Transverse colon (tissue), 4 donors: ENCODE measurements at regions not wholly inside any gene's neighbourhood (a gene's known extent, or its start where the extent isn't known, plus 50 kb on each side); places are given as distances from the start of the nearest gene placed in this dataset.

Source experiments
- DNase-seq: peaks from one replicate; pipeline ENCODE4 v3.0.0-alpha.2; 2019
- H3K27ac ChIP-seq, 4 donors: fragments of 200-600 bp; sonication (generic); 2 replicates each; pipeline ENCODE4 v1.5.1; 2016 to 2018; ENCODE audit warnings: inconsistent platforms in 4 of 4
- H3K27me3 ChIP-seq: fragments of 200-600 bp; sonication (generic); 2 replicates; pipeline ENCODE4 v1.5.1; 2017; ENCODE audit warnings: inconsistent platforms
- H3K36me3 ChIP-seq, 4 donors: fragments of 200-600 bp; sonication (generic); 2 replicates each; pipeline ENCODE4 v1.5.1; 2017 to 2019; ENCODE audit warnings: inconsistent platforms in 4 of 4
- H3K4me1 ChIP-seq, 4 donors: fragments of 200-600 bp; sonication (generic); 2 replicates each; pipeline ENCODE4 v1.5.1; 2017 to 2020; ENCODE audit warnings: inconsistent platforms in 4 of 4
- H3K4me3 ChIP-seq, 4 donors: fragments of 200-600 bp; sonication (generic); 1 replicate in 1 of 4; 2 replicates in 3 of 4; pipeline versions ENCODE4 v1.5.1 to v1.6.1; 2017 to 2019; ENCODE audit warnings: inconsistent platforms in 4 of 4
- H3K9me3 ChIP-seq, 2 donors: fragments of 200-600 bp; sonication (generic); 2 replicates each; pipeline ENCODE4 v1.5.1; 2017 to 2019; ENCODE audit warnings: inconsistent platforms in 2 of 2
- CTCF ChIP-seq, 5 experiments: fragments of 200-600 bp in 3 of 5; fragments of 450-650 bp in 2 of 5; sonication (generic) in 3 of 5; IDR thresholded peaks; 1 replicate in 2 of 5; 2 replicates in 3 of 5; pipeline ENCODE4 v1.5.1; 2016 to 2017; ENCODE audit warnings: antibody characterized with exemption in 5 of 5, inconsistent platforms in 3 of 5, mild to moderate bottlenecking in 2 of 5, moderate library complexity in 1 of 5
- EP300 ChIP-seq: sonication (generic); formaldehyde crosslinking; IDR thresholded peaks from one replicate; pipeline ENCODE4 v1.6.1; 2017; ENCODE audit warnings: antibody characterized with exemption, low read depth
- POLR2A ChIP-seq: fragments of 450-650 bp; IDR thresholded peaks from one replicate; pipeline ENCODE4 v1.6.1; 2016; ENCODE audit warnings: antibody characterized with exemption, mild to moderate bottlenecking, moderate library complexity
- POLR2AphosphoS5 ChIP-seq, 3 donors: sonication (generic); formaldehyde crosslinking; IDR thresholded peaks; one replicate each; pipeline ENCODE4 v1.6.1; 2016; ENCODE audit warnings: antibody characterized with exemption in 3 of 3
- WGBS, 2 donors: methylation state at CpG; one replicate each; pipeline ENCODE4 v1.1.5; 2018; ENCODE audit warnings: low coverage in 1 of 2; 5-methylcytosine and 5-hydroxymethylcytosine counted together
- in situ Hi-C, 4 donors: fragments of 200-750 bp; cut with MboI; loops; one replicate each; pipeline versions ENCODE4 v1.15.0 to v1.15.1; 2017; ENCODE audit warnings: low sequenced_read_pairs in 3 of 4, low pct_ligation_motif_present in 1 of 4, low pct_unique_long_range_greater_than_20kb in 1 of 4
- intact Hi-C: fragments of 100-400 bp; cut with DNase I; formaldehyde crosslinking; loops from one replicate; pipeline ENCODE4 v1.15.1; 2023; ENCODE audit warnings: low total_unique reads

- in situ Hi-C loops (no loop called here), intact Hi-C loops (no loop called here)
- Histone ChIP-seq H3K27me3 (no peaks in the 10 kb centered on the region), H3K27ac (no peak overlapping the region), H3K4me1 (peaks cover 0 to 10% (median 0%) of the 10 kb centered on the region in 4 donors), H3K4me3 (no peak overlapping the region), H3K9me3 (no peaks in the 10 kb centered on the region), H3K36me3 (no peaks in the 10 kb centered on the region)
- TF ChIP-seq POLR2A (no peak), EP300 (no peak), CTCF (IDR thresholded peaks at IDR 0.05) (no peak), POLR2AphosphoS5 (IDR thresholded peaks at IDR 0.05) (no peak)
- DNase-seq = no peak
- WGBS, 2 donors = 75 to 92% methylated on average over 3 to 7 of the region's 7 CpGs
These were observed 250.7 kb upstream of the GATB start for GRCh38 chr4:152011469-152011868.

- Histone ChIP-seq H3K27me3 (no peaks in the 10 kb centered on the region), H3K4me3 (no peak overlapping the region), H3K36me3 (no peaks in the 10 kb centered on the region), H3K4me1 (peaks cover 0 to 10% (median 0%) of the 10 kb centered on the region in 4 donors), H3K27ac (no peak overlapping the region), H3K9me3 (no peaks in the 10 kb centered on the region)
- intact Hi-C loops (no loop called here), in situ Hi-C loops (no loop called here)
- no peak for TF ChIP-seq POLR2AphosphoS5 (IDR thresholded peaks at IDR 0.05)
- TF ChIP-seq EP300 = no peak
- no peak for DNase-seq
- WGBS, 2 donors = 35 to 41% methylated on average over 2 of the region's 2 CpGs
These were observed 249.9 kb upstream of the GATB start for GRCh38 chr4:152010710-152011079.

GRCh38 chr4:152009983-152010709, 249.3 kb upstream of the GATB start:
- Histone ChIP-seq H3K4me3 (no peak overlapping the region), H3K36me3 (no peaks in the 10 kb centered on the region), H3K27ac (no peak overlapping the region), H3K4me1 (peaks cover 0 to 10% (median 0%) of the 10 kb centered on the region in 4 donors), H3K9me3 (no peaks in the 10 kb centered on the region), H3K27me3 (no peaks in the 10 kb centered on the region)
- intact Hi-C loops = no loop called here
- in situ Hi-C loops = no loop called here
- no peak for DNase-seq
- 35 to 54% methylated on average over 7 to 8 of the region's 8 CpGs for WGBS, 2 donors
- no peak for TF ChIP-seq POLR2A
- no peak for TF ChIP-seq CTCF (IDR thresholded peaks at IDR 0.05)
- no peak for TF ChIP-seq POLR2AphosphoS5 (IDR thresholded peaks at IDR 0.05)
- TF ChIP-seq EP300 = no peak

- no peaks in the 10 kb centered on the region for H3K27me3 ChIP-seq
- H3K4me1 ChIP-seq = peaks cover 0 to 10% (median 0%) of the 10 kb centered on the region in 4 donors
- no peak for TF ChIP-seq POLR2A
- no peak for TF ChIP-seq EP300
- TF ChIP-seq CTCF (IDR thresholded peaks at IDR 0.05) = no peak
- TF ChIP-seq POLR2AphosphoS5 (IDR thresholded peaks at IDR 0.05) = no peak
- no peak overlapping the region for H3K4me3 ChIP-seq
- 81 to 92% methylated on average over 6 of the region's 6 CpGs for WGBS, 2 donors
- no peak overlapping the region for H3K27ac ChIP-seq
- H3K9me3 ChIP-seq = no peaks in the 10 kb centered on the region
- no peak for DNase-seq
- H3K36me3 ChIP-seq = no peaks in the 10 kb centered on the region
- intact Hi-C loops (no loop called here), in situ Hi-C loops (no loop called here)
These were observed 248.3 kb upstream of the GATB start for GRCh38 chr4:152009031-152009670.
